Stimulated activated naive CD4-positive, alpha-beta T cell (primary cell): ENCODE measurements at regions not wholly inside any gene's neighbourhood (a gene's known extent, or its start where the extent isn't known, plus 50 kb on each side); places are given as distances from the start of the nearest gene placed in this dataset.
"Not testable (repeated sequence)": the region's sequence is repeated elsewhere in the genome, so short reads cannot be mapped to it uniquely, and the experiment has no call there.

Experiments used
- DNase-seq, 6 experiments: peaks; one replicate each; lab custom pipeline; 2025; lab: John Stamatoyannopoulos, UW

DNA sequence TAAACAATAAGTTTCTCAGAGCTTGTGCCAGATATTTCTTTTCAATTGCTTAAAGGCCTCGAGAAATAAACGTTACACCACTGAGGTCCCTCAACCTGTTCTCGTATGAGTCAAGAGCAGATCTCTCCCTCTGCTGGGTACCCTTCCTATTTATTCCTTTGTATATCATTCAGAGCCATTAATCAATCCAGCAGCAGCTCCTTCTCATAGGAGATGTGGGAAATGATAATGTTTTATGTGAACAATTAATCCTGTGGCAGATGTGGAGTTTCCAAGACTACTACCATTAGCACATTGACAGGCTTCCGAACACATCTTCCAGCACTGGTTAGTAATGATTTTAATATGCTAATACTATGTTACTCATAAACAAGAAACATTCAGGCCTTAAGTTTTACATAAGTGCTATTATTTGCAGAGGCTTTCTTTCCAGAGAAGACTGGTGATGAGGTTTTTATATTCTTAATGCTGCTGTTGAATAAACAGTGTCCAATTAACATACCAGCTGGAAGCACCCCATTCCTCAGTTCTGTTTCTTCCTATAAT lies 196.5 kb downstream of the ZNF608 start:
- no peak for DNase-seq

DNA sequence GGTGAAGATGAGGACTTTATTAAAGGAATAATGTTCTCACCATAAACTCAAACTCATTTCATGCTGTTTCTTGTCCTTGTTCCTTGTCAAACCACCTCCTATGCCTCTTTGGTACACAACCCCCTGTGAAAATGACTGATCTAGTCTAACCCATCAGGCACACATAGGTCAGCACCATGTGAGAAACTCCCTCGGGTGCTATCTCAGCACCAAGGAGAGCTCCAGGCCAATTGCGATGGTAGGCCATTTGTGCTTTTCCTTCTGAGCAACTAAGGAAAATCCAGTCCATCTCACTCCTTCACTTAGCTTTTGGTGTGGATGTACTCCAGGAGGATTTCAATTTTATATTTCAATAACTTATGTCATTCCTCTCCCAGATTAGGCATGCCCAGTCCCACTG lies 199.8 kb downstream of the ZNF608 start:
- DNase-seq: no peak

GRCh38 chr5:124544366-124545055 lies 201.9 kb downstream of the ZNF608 start:
- DNase-seq: no peak

GRCh38 chr5:124538931-124539330 lies 207.5 kb downstream of the ZNF608 start:
- DNase-seq: no peak

- DNase-seq: no peak
These were observed 208.2 kb downstream of the ZNF608 start for GRCh38 chr5:124538191-124538590.

- no peak for DNase-seq
These were observed 208.9 kb downstream of the ZNF608 start for GRCh38 chr5:124537522-124537921.

DNA sequence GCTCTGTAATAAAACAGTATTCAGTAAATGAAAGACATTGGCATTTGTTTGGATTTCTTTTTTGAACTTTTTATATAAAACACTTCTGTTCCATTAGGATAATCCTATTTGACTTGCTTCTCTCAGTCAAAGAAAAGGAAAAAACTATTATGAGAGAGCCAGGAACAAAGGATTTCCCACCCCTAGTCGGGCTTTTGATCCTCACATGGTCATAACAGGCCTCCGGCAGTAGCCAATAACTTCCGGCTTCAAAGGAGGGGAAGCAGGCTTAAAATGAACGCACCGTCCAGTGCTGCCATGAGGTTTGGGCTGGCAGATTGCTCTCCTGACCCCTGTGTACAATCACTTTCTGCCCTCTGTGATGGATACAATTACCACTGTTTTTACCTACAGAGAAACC lies 209.3 kb downstream of the ZNF608 start:
- no peak for DNase-seq

DNA sequence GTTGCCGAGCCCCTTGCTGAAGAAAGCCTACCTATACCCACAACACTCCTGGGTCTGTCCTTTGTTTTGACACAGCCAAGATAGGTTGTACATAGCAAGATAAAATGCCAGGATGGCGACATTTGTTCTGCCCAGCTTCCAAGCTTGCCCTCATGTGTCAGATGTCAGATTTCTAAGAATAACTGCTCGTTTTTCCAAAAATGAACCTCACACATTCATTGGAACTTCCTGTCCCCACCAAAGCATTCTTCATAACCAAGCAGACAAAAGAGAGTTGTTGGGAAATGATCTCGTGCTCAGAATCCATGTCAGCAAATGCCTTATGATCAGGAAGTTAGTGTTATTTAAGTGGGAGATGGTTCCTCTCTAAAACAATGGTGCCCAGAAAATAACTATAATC lies 210.1 kb downstream of the ZNF608 start:
- DNase-seq: no peak

- DNase-seq: no peak
These were observed 215.5 kb downstream of the ZNF608 start for GRCh38 chr5:124530916-124531315.

GRCh38 chr5:124528838-124529237 lies 217.6 kb downstream of the ZNF608 start:
- DNase-seq: no peak

DNA sequence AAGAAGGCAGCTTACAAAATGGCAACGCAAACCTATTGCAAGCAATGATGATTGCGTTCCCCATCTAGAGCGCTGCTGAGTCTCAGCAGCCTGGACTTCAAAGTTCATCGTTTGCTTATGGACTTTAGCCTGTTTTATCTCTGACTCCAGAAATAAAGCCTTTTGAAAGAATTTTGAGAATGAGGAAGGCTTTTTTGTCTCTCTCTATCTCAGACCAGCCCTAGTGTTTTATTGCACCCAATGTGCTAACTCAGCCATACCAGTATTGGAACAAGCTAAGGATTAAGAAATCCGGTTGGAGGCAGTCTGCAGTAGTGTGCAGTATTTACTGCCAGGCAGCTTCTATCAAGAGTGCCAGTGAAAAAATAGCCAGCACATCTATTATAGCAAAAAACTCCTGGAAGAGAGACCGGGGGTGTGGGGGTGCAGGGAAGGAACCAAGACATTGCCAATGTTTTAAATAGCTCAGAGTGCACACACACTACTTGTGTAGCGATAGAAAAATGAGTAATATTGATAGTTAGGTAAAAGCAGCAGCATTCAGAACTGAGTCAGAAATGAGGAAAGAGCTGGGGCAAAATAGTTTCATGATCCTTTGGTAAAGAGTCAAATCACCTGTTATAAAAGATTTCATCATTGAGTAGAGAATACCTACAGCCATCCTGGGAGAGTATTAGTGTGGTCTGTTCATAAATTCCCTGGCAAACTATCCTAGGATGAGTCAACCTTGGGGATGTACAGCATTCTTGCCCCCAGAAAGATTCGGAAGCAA lies 219.0 kb downstream of the ZNF608 start:
- DNase-seq: no peak

DNA sequence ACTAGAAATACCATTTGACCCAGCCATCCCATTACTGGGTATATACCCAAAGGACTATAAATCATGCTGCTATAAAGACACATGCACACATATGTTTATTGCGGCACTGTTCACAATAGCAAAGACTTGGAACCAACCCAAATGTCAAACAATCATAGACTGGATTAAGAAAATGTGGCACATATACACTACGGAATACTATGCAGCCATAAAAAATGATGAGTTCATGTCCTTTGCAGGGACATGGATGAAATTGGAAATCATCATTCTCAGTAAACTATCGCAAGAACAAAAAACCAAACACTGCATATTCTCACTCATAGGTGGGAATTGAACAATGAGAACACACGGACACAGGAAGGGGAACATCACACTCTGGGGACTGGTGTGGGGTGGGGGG lies 220.4 kb downstream of the ZNF608 start:
- DNase-seq: not testable (repeated sequence)

GRCh38 chr5:124524552-124525232 lies 221.7 kb downstream of the ZNF608 start:
- DNase-seq: no peak

DNA sequence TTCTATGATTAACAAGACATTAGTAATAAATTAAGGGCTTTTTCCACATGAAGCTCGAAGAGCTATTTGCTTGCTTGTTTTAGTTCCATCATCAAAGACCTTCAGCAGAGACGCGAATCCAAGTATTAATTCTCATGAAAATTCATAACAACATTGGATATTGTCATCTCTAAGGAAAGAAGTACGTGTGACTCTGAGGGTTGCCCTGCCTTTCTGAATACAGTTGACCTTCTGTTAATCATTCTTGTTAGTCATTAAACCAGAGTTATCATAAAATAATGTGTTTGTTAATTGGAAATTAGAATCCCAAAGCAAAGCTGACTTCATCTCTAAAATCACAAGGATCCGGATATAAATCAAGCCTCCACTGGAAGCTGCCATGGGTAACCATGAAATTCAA lies 222.5 kb downstream of the ZNF608 start:
- DNase-seq: no peak

DNA sequence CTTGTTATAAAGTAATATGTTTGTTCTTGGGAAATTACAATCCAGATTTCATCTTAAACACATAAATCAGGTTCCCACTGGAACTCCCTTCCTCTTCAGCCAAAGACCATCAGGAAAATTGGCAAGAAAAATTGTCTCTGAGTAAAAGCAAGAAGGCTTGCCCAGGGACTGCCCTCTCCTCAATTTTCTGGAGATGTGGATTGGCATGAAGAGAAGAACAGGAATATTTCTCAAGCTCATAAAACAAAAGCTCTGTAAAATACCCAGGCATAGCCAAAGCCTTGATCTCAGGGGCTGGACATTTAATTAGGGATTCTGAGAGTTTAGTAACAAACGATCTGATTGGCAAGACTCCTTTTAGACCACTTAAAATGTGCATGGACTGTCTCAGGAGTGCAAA lies 223.4 kb downstream of the ZNF608 start:
- no peak for DNase-seq

DNA sequence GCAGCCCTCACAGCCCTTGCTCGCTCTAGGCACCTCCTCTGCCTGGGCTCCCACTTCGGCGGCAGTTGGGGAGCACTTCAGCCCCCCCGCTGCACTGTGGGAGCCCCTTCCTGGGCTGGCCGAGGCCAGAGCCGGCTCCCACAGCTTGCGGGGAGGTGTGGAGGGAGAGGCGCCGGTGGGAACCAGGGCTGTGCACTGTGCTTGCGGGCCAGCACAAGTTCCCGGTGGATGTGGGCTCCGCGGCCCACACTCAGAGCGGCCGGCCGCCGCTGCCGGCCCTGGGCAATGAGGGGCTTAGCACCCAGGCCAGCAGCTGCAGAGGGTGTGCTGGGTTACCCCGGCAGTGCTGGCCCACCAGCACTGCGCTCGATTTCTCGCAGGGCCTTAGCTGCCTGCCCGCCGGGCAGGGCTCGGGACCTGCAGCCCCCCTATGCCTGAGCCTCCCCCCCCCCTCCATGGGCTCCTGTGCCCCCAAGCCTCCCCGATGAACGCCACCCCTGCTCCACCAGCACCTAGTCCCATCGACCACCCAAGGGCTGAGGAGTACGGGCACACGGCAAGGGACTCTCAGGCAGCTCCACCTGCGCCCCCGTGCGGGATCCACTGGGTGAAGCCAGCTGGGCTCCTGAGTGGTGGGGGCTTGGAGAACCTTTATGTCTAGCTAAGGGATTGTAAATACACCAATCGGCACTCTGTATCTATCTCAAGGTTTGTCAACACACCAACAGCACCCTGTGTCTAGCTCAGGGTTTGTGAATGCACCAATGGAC lies 224.8 kb downstream of the ZNF608 start:
- no peak for DNase-seq

GRCh38 chr5:124519396-124519795 lies 227.0 kb downstream of the ZNF608 start:
- DNase-seq: no peak

- no peak for DNase-seq
These were observed 229.9 kb downstream of the ZNF608 start for GRCh38 chr5:124516567-124516966.

DNA sequence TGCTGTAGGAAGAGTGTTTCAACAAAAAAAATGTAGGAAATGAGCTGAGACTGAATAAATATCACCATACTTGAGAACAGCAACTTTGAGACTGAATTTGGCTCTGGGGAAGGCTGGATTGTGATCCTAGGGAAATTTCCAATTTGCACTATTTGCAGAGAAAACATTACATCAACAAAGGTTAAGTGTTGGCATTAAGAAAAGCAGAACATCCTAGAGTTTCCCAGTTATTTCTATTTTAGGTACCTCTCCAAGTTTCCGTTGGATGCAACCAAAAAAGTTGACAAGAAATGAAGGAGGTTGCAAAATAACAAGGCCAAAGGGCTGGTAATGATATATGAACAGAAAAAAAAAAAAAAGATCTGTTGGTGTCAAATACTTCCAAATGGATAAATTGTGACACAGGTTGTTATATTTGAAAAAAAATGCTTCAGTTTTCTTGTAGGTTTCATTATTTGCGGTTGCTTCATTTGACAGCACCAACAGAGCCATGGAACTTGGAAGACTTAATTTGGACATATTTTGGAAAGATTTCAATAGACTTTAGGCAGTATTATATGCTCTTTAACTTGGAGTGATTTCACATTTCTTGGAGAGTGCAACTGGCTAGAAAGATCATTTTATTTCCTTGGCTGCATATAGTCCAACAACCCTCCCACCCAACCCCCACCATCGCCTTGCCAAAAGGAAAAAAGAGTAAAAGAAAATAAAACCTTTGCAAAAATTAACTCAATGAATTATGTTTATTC lies 230.8 kb downstream of the ZNF608 start:
- DNase-seq: no peak

GRCh38 chr5:124514956-124515355 lies 231.5 kb downstream of the ZNF608 start:
- no peak for DNase-seq

DNA sequence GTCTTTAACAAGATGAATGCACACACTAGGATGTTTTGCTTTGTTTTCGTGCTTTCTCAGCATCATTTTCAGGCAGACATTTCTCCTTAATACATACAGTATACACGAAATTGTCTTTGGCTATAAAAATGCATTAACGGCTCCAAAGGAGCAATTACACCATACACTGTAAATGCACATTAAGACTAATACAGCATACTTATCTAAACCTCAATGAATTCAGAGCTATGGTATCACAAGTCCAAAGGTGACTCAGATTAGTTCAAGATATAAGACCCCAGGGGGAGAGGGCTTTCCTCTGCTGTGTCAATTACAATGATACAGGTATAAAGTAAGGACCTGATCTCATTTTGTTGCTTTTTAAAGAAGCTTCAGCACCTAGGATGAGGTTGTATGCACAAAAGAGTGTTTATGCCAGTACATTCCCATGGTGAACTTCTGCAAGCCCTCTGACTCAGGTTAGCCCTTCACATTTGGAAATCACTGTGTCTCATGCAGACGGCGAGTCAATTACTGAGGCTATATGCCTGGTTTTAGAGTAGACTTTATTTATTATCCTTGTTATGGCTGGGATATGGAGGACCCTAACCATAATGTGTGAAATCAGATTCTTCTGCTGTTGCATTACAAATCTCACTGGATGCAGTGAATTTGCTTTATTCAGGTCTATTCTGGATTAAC lies 233.3 kb downstream of the ZNF608 start:
- DNase-seq: no peak
